Neural cell (in vitro differentiated cells): ENCODE measurements at regions not wholly inside any gene's neighbourhood (a gene's known extent, or its start where the extent isn't known, plus 50 kb on each side); places are given as distances from the start of the nearest gene placed in this dataset.

Experiments
- H2AFZ ChIP-seq: fragments of 200-600, 300-800 bp; sonication (generic), shearing (Covaris generic); 2 replicates; pipeline ENCODE4 v1.6.0; 2014; ENCODE audit warnings: low read depth, mild to moderate bottlenecking, antibody characterized with exemption, low read length, moderate library complexity
- H3F3A ChIP-seq: fragments of 200-600 bp; shearing (Covaris generic); 2 replicates; pipeline ENCODE4 v1.6.1; 2016; ENCODE audit warnings: mild to moderate bottlenecking, moderate library complexity, mixed read lengths, antibody characterized with exemption, low read length; ENCODE audit not compliant: insufficient read depth, poor library complexity, severe bottlenecking
- H3K27ac ChIP-seq: fragments of 200-600, 300-800 bp; sonication (generic), shearing (Covaris generic); 2 replicates; pipeline ENCODE4 v1.5.1; 2014; ENCODE audit warnings: mild to moderate bottlenecking, low read length, moderate library complexity
- H3K27me3 ChIP-seq: fragments of 300-800, 200-600 bp; sonication (generic), shearing (Covaris generic); 2 replicates; pipeline ENCODE4 v1.6.0; 2014; ENCODE audit warnings: mild to moderate bottlenecking, low read depth, low read length, moderate library complexity; ENCODE audit not compliant: insufficient read depth
- H3K36me3 ChIP-seq: fragments of 300-800, 200-600 bp; sonication (generic), shearing (Covaris generic); 2 replicates; pipeline ENCODE4 v1.5.1; 2014; ENCODE audit warnings: mild to moderate bottlenecking, antibody characterized with exemption, low read length, moderate library complexity; ENCODE audit not compliant: insufficient read depth
- H3K4me2 ChIP-seq: fragments of 300-800, 200-600 bp; sonication (generic), shearing (Covaris generic); 2 replicates; pipeline ENCODE4 v1.6.0; 2014; ENCODE audit warnings: mild to moderate bottlenecking, low read length
- H3K4me3 ChIP-seq: fragments of 300-800, 200-600 bp; sonication (generic), shearing (Covaris generic); 2 replicates; pipeline ENCODE4 v1.5.1; 2014; ENCODE audit warnings: mild to moderate bottlenecking, low read length, moderate library complexity
- H3K79me2 ChIP-seq: fragments of 200-600 bp; shearing (Covaris generic); replicated peaks from 2 replicates; pipeline ENCODE4 v1.6.0; 2014; ENCODE audit warnings: mild to moderate bottlenecking, low read length, moderate library complexity; ENCODE audit not compliant: insufficient read depth
- H3K9ac ChIP-seq: fragments of 300-800, 200-600 bp; sonication (generic), shearing (Covaris generic); 2 replicates; pipeline ENCODE4 v1.6.1; 2016; ENCODE audit warnings: mild to moderate bottlenecking, low read length, mixed read lengths
- H3K9me2 ChIP-seq: fragments of 200-600 bp; shearing (Covaris generic); 2 replicates; pipeline ENCODE4 v1.6.1; 2016; ENCODE audit warnings: mild to moderate bottlenecking, low read length, mixed read lengths; ENCODE audit not compliant: insufficient read depth
- H3K9me3 ChIP-seq: fragments of 200-600, 300-800 bp; sonication (generic), shearing (Covaris generic); 2 replicates; pipeline ENCODE4 v1.6.1; 2016; ENCODE audit warnings: mild to moderate bottlenecking, mixed run types, low read length, moderate library complexity, mixed read lengths
- H4K20me1 ChIP-seq: fragments of 200-600 bp; shearing (Covaris generic); 2 replicates; pipeline ENCODE4 v1.6.1; 2016; ENCODE audit warnings: mild to moderate bottlenecking, mixed run types; ENCODE audit not compliant: insufficient read depth
- CTCF ChIP-seq: fragments of 450-650 bp; IDR thresholded peaks from 2 replicates; pipeline ENCODE4 v1.5.1; 2014; ENCODE audit warnings: antibody characterized with exemption, mild to moderate bottlenecking, moderate library complexity; ENCODE audit not compliant: poor library complexity, severe bottlenecking
- EP300 ChIP-seq: fragments of 450-650 bp; conservative IDR thresholded peaks from 2 replicates; pipeline ENCODE4 v1.6.1; 2014; ENCODE audit warnings: antibody characterized with exemption, mild to moderate bottlenecking, moderate library complexity; ENCODE audit not compliant: poor library complexity, severe bottlenecking
- EZH2 ChIP-seq: fragments of 200-600, 300-800 bp; shearing (Covaris generic), sonication (generic); IDR thresholded peaks from 2 replicates; pipeline ENCODE4 v1.6.1; 2014; ENCODE audit warnings: antibody characterized with exemption, low read length, borderline replicate concordance, mild to moderate bottlenecking; ENCODE audit not compliant: insufficient read depth, poor library complexity, severe bottlenecking
- MXI1 ChIP-seq: fragments of 450-650 bp; conservative IDR thresholded peaks from 2 replicates; pipeline ENCODE4 v1.6.1; 2014; ENCODE audit warnings: antibody characterized with exemption, mild to moderate bottlenecking; ENCODE audit not compliant: poor library complexity, severe bottlenecking
- POLR2AphosphoS5 ChIP-seq: IDR thresholded peaks from 2 replicates; pipeline ENCODE4 v1.6.1; 2012
- RAD21 ChIP-seq: fragments of 450-650 bp; conservative IDR thresholded peaks from 2 replicates; pipeline ENCODE4 v1.6.1; 2014; ENCODE audit warnings: antibody characterized with exemption, mild to moderate bottlenecking, moderate library complexity
- REST ChIP-seq: IDR thresholded peaks from 2 replicates; pipeline ENCODE4 v1.6.1; 2012; ENCODE audit warnings: borderline replicate concordance
- SMC3 ChIP-seq: fragments of 450-650 bp; conservative IDR thresholded peaks from 2 replicates; pipeline ENCODE4 v1.6.1; 2014; ENCODE audit warnings: antibody characterized with exemption, mild to moderate bottlenecking, moderate library complexity; ENCODE audit not compliant: poor library complexity
- TAF1 ChIP-seq: IDR thresholded peaks from 2 replicates; pipeline ENCODE4 v1.6.1; 2012; ENCODE audit warnings: low read depth

GRCh38 chr22:49255741-49256318, 571.8 kb downstream of the BRD1 start:
- H3K9ac ChIP-seq: no peak overlapping the region
- H3K4me3 ChIP-seq: no peak overlapping the region
- H3K9me2 ChIP-seq: no peaks in the 10 kb centered on the region
- H3F3A ChIP-seq: no peaks in the 10 kb centered on the region
- no peak overlapping the region for H2AFZ ChIP-seq
- no peaks in the 10 kb centered on the region for H4K20me1 ChIP-seq
- TF ChIP-seq EP300: no peak
- TF ChIP-seq REST: no peak
- TF ChIP-seq POLR2AphosphoS5: no peak
- no peak for TF ChIP-seq SMC3
- TF ChIP-seq EZH2: no peak
- TF ChIP-seq MXI1: no peak
- no peak for TF ChIP-seq CTCF
- no peak for TF ChIP-seq RAD21
- no peak for TF ChIP-seq TAF1
- H3K27me3 ChIP-seq: no peaks in the 10 kb centered on the region
- H3K9me3 ChIP-seq: no peaks in the 10 kb centered on the region
- H3K4me2 ChIP-seq: no peak overlapping the region
- no peaks in the 10 kb centered on the region for H3K79me2 ChIP-seq
- no peaks in the 10 kb centered on the region for H3K36me3 ChIP-seq
- no peak overlapping the region for H3K27ac ChIP-seq

GRCh38 chr22:49255154-49255553, 572.5 kb downstream of the BRD1 start:
- Histone ChIP-seq H3K36me3 (no peaks in the 10 kb centered on the region), H3K9me2 (no peaks in the 10 kb centered on the region), H4K20me1 (no peaks in the 10 kb centered on the region), H3F3A (no peaks in the 10 kb centered on the region), H3K27ac (no peak overlapping the region), H3K9ac (no peak overlapping the region), H2AFZ (no peak overlapping the region), H3K27me3 (no peaks in the 10 kb centered on the region), H3K4me2 (no peak overlapping the region), H3K4me3 (no peak overlapping the region), H3K9me3 (no peaks in the 10 kb centered on the region), H3K79me2 (no peaks in the 10 kb centered on the region)
- TF ChIP-seq TAF1 (no peak), RAD21 (no peak), EZH2 (no peak)
